GM10266 (cell line): ENCODE measurements at regions not wholly inside any gene's neighbourhood (a gene's known extent, or its start where the extent isn't known, plus 50 kb on each side); places are given as distances from the start of the nearest gene placed in this dataset.

Experiments
- DNase-seq: peaks from one replicate; pipeline ENCODE4 v3.0.0; 2012; ENCODE audit errors: extremely low spot score
- TF ChIP-seq, protein P1 (sequence below): IDR thresholded peaks from 2 replicates; pipeline ENCODE4 v1.5.1; 2012; ENCODE audit warnings: mild to moderate bottlenecking, low read depth; ENCODE audit not compliant: control insufficient read depth, insufficient read depth; ENCODE audit errors: missing control alignments

DNA sequence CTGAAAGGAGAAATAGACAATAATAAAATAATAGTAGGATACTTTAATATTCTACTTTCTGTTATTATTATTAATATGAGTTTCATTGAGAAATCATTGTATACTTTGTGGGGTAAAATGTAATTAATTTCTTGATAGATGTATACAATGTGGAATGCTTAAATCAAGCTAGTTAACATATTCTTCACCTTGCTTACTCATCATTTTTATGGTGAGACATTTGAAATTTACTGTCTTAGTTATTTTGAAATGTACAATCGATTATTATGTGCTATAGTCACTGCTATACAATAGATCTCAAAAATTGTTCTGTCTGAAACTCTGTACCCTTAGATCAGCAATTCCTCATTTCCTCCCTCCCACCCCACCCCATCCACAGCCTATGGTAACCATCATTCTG lies 720.3 kb downstream of the RNF144B start:
- TF ChIP-seq, protein P1, sequence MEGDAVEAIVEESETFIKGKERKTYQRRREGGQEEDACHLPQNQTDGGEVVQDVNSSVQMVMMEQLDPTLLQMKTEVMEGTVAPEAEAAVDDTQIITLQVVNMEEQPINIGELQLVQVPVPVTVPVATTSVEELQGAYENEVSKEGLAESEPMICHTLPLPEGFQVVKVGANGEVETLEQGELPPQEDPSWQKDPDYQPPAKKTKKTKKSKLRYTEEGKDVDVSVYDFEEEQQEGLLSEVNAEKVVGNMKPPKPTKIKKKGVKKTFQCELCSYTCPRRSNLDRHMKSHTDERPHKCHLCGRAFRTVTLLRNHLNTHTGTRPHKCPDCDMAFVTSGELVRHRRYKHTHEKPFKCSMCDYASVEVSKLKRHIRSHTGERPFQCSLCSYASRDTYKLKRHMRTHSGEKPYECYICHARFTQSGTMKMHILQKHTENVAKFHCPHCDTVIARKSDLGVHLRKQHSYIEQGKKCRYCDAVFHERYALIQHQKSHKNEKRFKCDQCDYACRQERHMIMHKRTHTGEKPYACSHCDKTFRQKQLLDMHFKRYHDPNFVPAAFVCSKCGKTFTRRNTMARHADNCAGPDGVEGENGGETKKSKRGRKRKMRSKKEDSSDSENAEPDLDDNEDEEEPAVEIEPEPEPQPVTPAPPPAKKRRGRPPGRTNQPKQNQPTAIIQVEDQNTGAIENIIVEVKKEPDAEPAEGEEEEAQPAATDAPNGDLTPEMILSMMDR: no peak
- DNase-seq: no peak

DNA sequence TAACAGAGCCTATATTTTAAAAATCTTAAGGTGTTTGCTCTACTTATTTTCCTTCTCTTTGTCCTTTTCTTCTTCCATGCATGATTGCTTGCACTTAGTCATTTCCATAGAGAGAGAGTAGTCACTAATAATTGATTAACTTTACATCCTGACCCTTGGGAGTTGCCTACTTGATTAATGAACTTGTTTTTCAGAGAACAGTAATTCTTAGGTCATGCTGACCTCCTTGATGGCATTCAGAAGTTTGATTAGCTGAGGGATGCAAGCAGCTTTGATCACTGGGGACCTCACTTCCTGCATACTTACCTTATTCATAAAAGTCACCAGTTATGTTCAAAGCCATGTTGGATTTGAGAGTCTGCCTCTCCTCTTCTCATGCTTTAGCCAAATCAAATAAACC lies 715.6 kb upstream of the ID4 start:
- DNase-seq: no peak
- TF ChIP-seq, protein P1: no peak

DNA sequence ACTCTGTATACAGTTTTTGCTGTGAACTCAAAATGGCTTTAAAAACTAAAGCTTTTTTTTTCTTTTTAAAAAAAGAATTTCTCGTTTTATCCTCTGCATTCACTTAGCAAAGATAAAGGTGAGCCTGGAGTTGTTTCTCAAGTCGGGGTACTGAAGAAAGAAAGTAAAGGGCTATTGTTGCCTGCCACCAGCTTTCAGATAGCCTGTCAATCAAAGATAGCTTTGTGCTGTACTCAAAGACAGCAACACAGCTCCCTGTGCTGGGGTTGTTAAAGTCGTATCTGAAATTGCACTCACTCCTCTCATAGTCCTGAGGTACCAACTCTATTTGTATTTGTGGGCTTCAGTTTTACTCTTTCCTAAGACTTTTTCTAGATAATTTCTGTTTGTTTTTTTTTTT lies 710.1 kb upstream of the ID4 start:
- DNase-seq: no peak
- TF ChIP-seq, protein P1: no peak

DNA sequence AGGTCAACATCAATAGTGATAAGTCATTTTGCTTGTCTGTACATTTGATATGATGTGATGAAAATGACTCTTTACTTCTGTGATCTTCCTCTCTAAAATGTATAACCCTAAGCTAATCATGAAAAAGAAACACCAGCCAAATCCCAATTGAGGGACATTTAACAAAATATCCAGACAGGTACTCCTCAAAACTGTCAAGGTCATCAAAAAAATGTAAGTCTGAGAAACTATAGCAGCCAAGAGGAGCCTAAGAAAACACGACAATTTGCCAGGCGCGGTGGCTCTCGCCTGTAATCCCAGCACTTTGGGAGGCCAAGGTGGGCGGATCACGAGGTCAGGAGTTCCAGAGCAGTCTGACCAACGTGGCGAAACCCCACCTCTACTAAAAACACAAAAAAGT lies 708.5 kb upstream of the ID4 start:
- no peak for DNase-seq
- TF ChIP-seq, protein P1: no peak

DNA sequence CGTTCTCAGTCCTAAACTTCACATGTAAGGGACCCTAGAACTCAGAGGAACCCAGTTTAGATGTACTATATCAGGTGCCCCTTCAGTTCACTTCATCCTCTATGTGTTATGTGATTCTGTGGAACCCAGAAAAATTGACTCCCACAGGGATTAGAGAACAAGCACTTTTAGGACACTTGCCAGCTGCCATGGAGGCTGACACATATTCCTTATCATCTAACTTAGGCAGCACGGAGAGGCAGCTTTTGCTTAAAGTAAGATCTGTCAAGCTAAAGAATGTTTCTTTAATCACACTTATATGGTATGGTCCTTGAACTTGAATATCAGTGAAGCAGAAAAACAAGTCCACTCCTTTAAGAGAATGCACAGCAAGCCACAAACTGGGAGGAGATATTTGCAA lies 701.5 kb upstream of the ID4 start:
- DNase-seq: no peak
- TF ChIP-seq, protein P1: no peak

DNA sequence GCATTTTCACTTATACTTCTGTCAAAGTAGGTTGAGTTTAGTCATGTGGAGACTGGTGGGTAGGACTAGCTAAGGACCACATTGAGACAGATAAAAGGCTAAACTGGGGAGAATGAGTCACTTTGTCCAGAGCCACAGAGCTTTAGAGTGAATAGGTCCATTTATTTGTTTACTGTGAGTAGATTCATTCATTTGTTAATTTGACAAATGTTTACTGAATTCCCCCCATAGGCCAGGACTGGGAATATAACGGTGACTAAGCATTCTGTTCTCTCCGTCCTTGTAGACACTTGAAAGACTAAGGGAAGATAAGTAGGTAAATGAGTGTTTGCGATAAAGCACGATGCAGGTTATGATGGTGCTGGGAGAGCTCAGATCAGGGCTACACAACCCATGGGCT lies 699.7 kb upstream of the ID4 start:
- TF ChIP-seq, protein P1: no peak
- no peak for DNase-seq

DNA sequence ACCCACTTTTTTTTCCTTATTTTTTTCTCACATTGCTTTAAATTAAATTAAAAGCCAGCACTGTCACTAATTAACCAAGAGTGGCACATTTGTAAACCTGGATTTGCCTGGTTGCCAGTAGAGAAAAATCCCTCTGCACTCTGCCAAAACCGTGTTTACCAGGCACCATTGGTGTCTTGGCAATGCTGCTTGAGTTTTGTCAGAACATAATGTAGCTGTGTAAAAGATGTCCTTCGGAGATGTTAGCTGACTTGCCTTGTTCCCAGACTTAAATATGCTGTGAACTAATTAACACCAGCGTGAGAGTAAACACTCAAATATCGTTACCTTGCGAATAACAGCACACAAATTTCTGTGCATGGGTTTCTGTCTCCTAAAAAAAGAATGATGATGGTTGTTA lies 694.9 kb upstream of the ID4 start:
- DNase-seq: no peak

More for the DNA sequence above, 694.9 kb upstream of the ID4 start:
- TF ChIP-seq, protein P1: no peak
